ENCODE measurements at regions not wholly inside any gene's neighbourhood (a gene's known extent, or its start where the extent isn't known, plus 50 kb on each side); places are given as distances from the start of the nearest gene placed in this dataset.

GRCh38 chr2:204228169-204228886 is 291.8 kb downstream of the ICOS start (continued):
- TF ChIP-seq MNT (IDR thresholded peaks at IDR 0.05) (no peak), ZNF30 (CRISPR knock-in tag; IDR thresholded peaks at IDR 0.05) (no peak), ATF7 (IDR thresholded peaks at IDR 0.05) (no peak), ATF7 (CRISPR knock-in tag; IDR thresholded peaks at IDR 0.05) (no peak), HIVEP1 (CRISPR knock-in tag; IDR thresholded peaks at IDR 0.05) (no peak), FUBP1 (CRISPR knock-in tag; IDR thresholded peaks at IDR 0.05; ENCODE audit: borderline replicate concordance) (no peak), MXI1 (IDR thresholded peaks at IDR 0.05; ENCODE audit: borderline replicate concordance, low read depth, low read length) (no peak), ZNF296 (CRISPR knock-in tag; conservative IDR thresholded peaks at IDR 0.05) (no peak), ZBTB1 (CRISPR knock-in tag; IDR thresholded peaks at IDR 0.05; ENCODE audit: borderline replicate concordance) (no peak), YEATS2 (CRISPR knock-in tag; IDR thresholded peaks at IDR 0.05; ENCODE audit: borderline replicate concordance) (no peak)

GRCh38 chr2:204234248-204234647 is 297.7 kb downstream of the ICOS start:
- ChIA-PET CTCF (ENCODE audit: low intra/inter-chr PET ratio, low total read pairs) (no interaction called here), POLR2A (no interaction called here)
- no peak overlapping the region for H3K27ac ChIP-seq (ENCODE audit: extremely low read length, insufficient read depth, low read length)
- no peak overlapping the region for H2AFZ ChIP-seq (ENCODE audit: low read length)
- H3K36me3 ChIP-seq (replicated peaks in 1 of 2; ENCODE audit: control insufficient read depth in 1 of 2, insufficient read depth in 2 of 2, low read length in 2 of 2) = no peaks in the 10 kb centered on the region
- FAIRE-seq (no peak), ATAC-seq (no peak), DNase-seq (ENCODE audit: low spot score) (no peak)
- H3K79me2 ChIP-seq (ENCODE audit: insufficient read depth, low read length) = no peaks in the 10 kb centered on the region
- WGBS (ENCODE audit: low lambda C conversion rate) = 54% methylated on average over 3 of the region's 3 CpGs
- H4K20me1 ChIP-seq (ENCODE audit: insufficient read depth, low read length) = no peaks in the 10 kb centered on the region
- intact Hi-C loops (cut with micrococcal nuclease; ENCODE audit: unreplicated experiment) (no loop called here), in situ Hi-C loops (cut with HindIII; ENCODE audit: extremely low pct_ligation_motif_present, low pct_unique_long_range_greater_than_20kb) (no loop called here)
- no peak overlapping the region for H3K9ac ChIP-seq (ENCODE audit: insufficient read depth, low read depth, low read length)
- no peaks in the 10 kb centered on the region for H3K27me3 ChIP-seq (ENCODE audit: control insufficient read depth in 1 of 2, insufficient read depth in 2 of 2, low read length in 2 of 2)
- no peak for TF ChIP-seq SCMH1 (CRISPR knock-in tag; IDR thresholded peaks at IDR 0.05; ENCODE audit: borderline replicate concordance)
- no peak for TF ChIP-seq NKX3-1 (CRISPR knock-in tag; IDR thresholded peaks at IDR 0.05)
- no peak for TF ChIP-seq HNRNPK (IDR thresholded peaks at IDR 0.05; ENCODE audit: low read depth, low read length, poor library complexity, severe bottlenecking)
- TF ChIP-seq HIC2 (CRISPR knock-in tag; IDR thresholded peaks at IDR 0.05; ENCODE audit: low read depth) = no peak
- TF ChIP-seq TCF7 (IDR thresholded peaks at IDR 0.05; ENCODE audit: low read depth) = no peak
- no peak for TF ChIP-seq MEIS2 (CRISPR knock-in tag; IDR thresholded peaks at IDR 0.05)
- no peak for TF ChIP-seq FOXK1 (CRISPR knock-in tag; IDR thresholded peaks at IDR 0.05; ENCODE audit: borderline replicate concordance, low read depth)
- no peak for TF ChIP-seq ZNF790 (CRISPR knock-in tag; IDR thresholded peaks at IDR 0.05; ENCODE audit: borderline replicate concordance)
- no peaks in the 10 kb centered on the region for H3K9me3 ChIP-seq (ENCODE audit: low read length)
- H3K4me2 ChIP-seq (ENCODE audit: low read depth, low read length) = no peak overlapping the region
- H3K4me1 ChIP-seq (ENCODE audit: insufficient read depth, low read length) = no peaks in the 10 kb centered on the region
- BruUV-seq (replicated peaks) = no TSS peak
- no peak overlapping the region for H3K4me3 ChIP-seq (replicated peaks in 1 of 3; ENCODE audit: insufficient read depth in 1 of 3, low read depth in 2 of 3, low read length in 3 of 3)
